HCT116 (cell line): ENCODE measurements at regions not wholly inside any gene's neighbourhood (a gene's known extent, or its start where the extent isn't known, plus 50 kb on each side); places are given as distances from the start of the nearest gene placed in this dataset.

Source experiments
- ATAC-seq: fragments of 200-7000 bp; cut with Tn5 transposase; 2 replicates; pipeline ENCODE4 v1.9.1; 2020; ENCODE audit warnings: mild to moderate bottlenecking, moderate library complexity
- BruUV-seq: library from RNA; stranded (reverse); fragments of 400-500 nt; replicated peaks from 2 replicates; lab custom pipeline; 2021; lab: Mats Ljungman, UMichigan
- CTCF ChIA-PET: fragments of 300-600 bp; sonication (Branson Sonifier 250); formaldehyde crosslinking; loops from one replicate; lab custom pipeline; 2021; ENCODE audit warnings: antibody characterized with exemption; lab: Charles Lee
- POLR2A ChIA-PET: fragments of 300-600, 350-600 bp; sonication (Branson Sonifier 250); formaldehyde crosslinking; loops from one replicate; lab custom pipeline; 2021; ENCODE audit warnings: antibody characterized with exemption; lab: Charles Lee
- RAD21 ChIA-PET, 2 experiments: fragments of 300-600 bp; sonication (Branson Sonifier 250); formaldehyde crosslinking; loops; one replicate each; lab custom pipeline; 2023; ENCODE audit warnings: low total read pairs in 2 of 2; ENCODE audit not compliant: uncharacterized antibody in 2 of 2, unreplicated experiment in 2 of 2, low non-redundant PET in 1 of 2; lab: Charles Lee
- DNase-seq: peaks from one replicate; pipeline ENCODE4 v3.0.0-alpha.2; 2010; ENCODE audit warnings: low read depth, low spot score
- H2AFZ ChIP-seq: fragments of 200-600 bp; shearing (Covaris generic), sonication (generic); 2 replicates; pipeline ENCODE4 v1.6.1; 2017; ENCODE audit warnings: low read depth, mixed run types, mixed read lengths, antibody characterized with exemption, low read length; ENCODE audit not compliant: poor library complexity, severe bottlenecking
- H3K27ac ChIP-seq: 2 replicates; pipeline ENCODE4 v1.5.1; 2012; ENCODE audit warnings: low read depth, low read length
- H3K27me3 ChIP-seq: fragments of 200-600 bp; sonication (generic); 2 replicates; pipeline ENCODE4 v1.6.1; 2016; ENCODE audit warnings: mixed run types, low read length, mixed read lengths; ENCODE audit not compliant: insufficient read depth
- H3K36me3 ChIP-seq, 2 experiments: fragments of 200-500 bp in 1 of 2; fragments of 200-600 bp in 1 of 2; sonication (Bioruptor generic) in 1 of 2; sonication (generic) in 1 of 2; 2 replicates each; pipeline versions ENCODE4 v1.5.1 to v1.6.1; 2014 to 2016; ENCODE audit warnings: low read length in 2 of 2, inconsistent platforms in 1 of 2, mixed read lengths in 1 of 2, mixed run types in 1 of 2; ENCODE audit not compliant: insufficient read depth in 2 of 2, control insufficient read depth in 1 of 2
- H3K4me1 ChIP-seq, 2 experiments: fragments of 200-600 bp in 1 of 2; sonication (generic) in 1 of 2; 2 replicates each; pipeline versions ENCODE4 v1.5.1 to v1.6.1; 2012 to 2017; ENCODE audit warnings: low read length in 2 of 2, inconsistent platforms in 1 of 2, mild to moderate bottlenecking in 1 of 2, mixed read lengths in 1 of 2, mixed run types in 1 of 2, moderate library complexity in 1 of 2; ENCODE audit not compliant: insufficient read depth in 2 of 2, control insufficient read depth in 1 of 2
- H3K4me2 ChIP-seq: fragments of 200-600 bp; sonication (generic); 2 replicates; pipeline ENCODE4 v1.6.1; 2017; ENCODE audit warnings: mixed run types, low read length, mixed read lengths
- H3K4me3 ChIP-seq, 2 experiments: fragments of 200-600 bp in 1 of 2; sonication (generic) in 1 of 2; replicated peaks in 1 of 2; 2 replicates each; pipeline ENCODE4 v1.5.1; 2011 to 2016; ENCODE audit warnings: low read length in 2 of 2, control low read depth in 1 of 2, low read depth in 1 of 2, mild to moderate bottlenecking in 1 of 2, mixed read lengths in 1 of 2, mixed run types in 1 of 2
- H3K79me2 ChIP-seq: fragments of 200-600 bp; sonication (generic); 2 replicates; pipeline ENCODE4 v1.6.1; 2017; ENCODE audit warnings: mild to moderate bottlenecking, mixed run types, low read length, moderate library complexity, mixed read lengths; ENCODE audit not compliant: insufficient read depth
- H3K9ac ChIP-seq: fragments of 200-600 bp; sonication (generic); 2 replicates; pipeline ENCODE4 v1.6.1; 2016; ENCODE audit warnings: low read length, mixed read lengths
- H3K9me2 ChIP-seq: fragments of 200-600 bp; sonication (generic), shearing (Covaris generic); 2 replicates; pipeline ENCODE4 v1.6.1; 2017; ENCODE audit warnings: mixed run types, mild to moderate bottlenecking, moderate library complexity; ENCODE audit not compliant: insufficient read depth
- H3K9me3 ChIP-seq, 2 experiments: fragments of 200-500 bp in 1 of 2; fragments of 200-600 bp in 1 of 2; sonication (Bioruptor generic) in 1 of 2; sonication (generic) in 1 of 2; 2 replicates each; pipeline ENCODE4 v1.6.1; 2014 to 2017; ENCODE audit warnings: low read length in 2 of 2, mixed read lengths in 2 of 2, inconsistent platforms in 1 of 2, low read depth in 1 of 2, mild to moderate bottlenecking in 1 of 2, mixed run types in 1 of 2, moderate library complexity in 1 of 2; ENCODE audit not compliant: control insufficient read depth in 1 of 2, insufficient read depth in 1 of 2
- H4K20me1 ChIP-seq: fragments of 200-600 bp; sonication (generic), shearing (Covaris generic); 2 replicates; pipeline ENCODE4 v1.6.1; 2017; ENCODE audit warnings: mixed run types, mild to moderate bottlenecking, moderate library complexity; ENCODE audit not compliant: insufficient read depth
- CEBPB ChIP-seq: IDR thresholded peaks from 2 replicates; pipeline ENCODE4 v1.6.1; 2012; ENCODE audit warnings: low read depth
- EGR1 ChIP-seq: IDR thresholded peaks from 2 replicates; pipeline ENCODE4 v1.6.1; 2012; ENCODE audit warnings: low read depth
- ELF1 ChIP-seq: IDR thresholded peaks from 2 replicates; pipeline ENCODE4 v1.6.1; 2012; ENCODE audit warnings: low read depth, borderline replicate concordance
- EZH2phosphoT487 ChIP-seq: fragments of 200-600 bp; IDR thresholded peaks from 2 replicates; pipeline ENCODE4 v1.6.1; 2018; ENCODE audit warnings: antibody characterized with exemption, borderline replicate concordance
- JUND ChIP-seq: IDR thresholded peaks from 2 replicates; pipeline ENCODE4 v1.6.1; 2012
- POLR2A ChIP-seq: IDR thresholded peaks from 2 replicates; pipeline ENCODE4 v1.7.0; 2011; ENCODE audit warnings: borderline replicate concordance; ENCODE audit not compliant: insufficient read depth, insufficient read length; ENCODE audit errors: extremely low read depth
- POLR2AphosphoS5 ChIP-seq: IDR thresholded peaks from 2 replicates; pipeline ENCODE4 v1.6.1; 2011; ENCODE audit warnings: mild to moderate bottlenecking, low read depth, low read length, moderate library complexity
- RAD21 ChIP-seq: IDR thresholded peaks from 2 replicates; pipeline ENCODE4 v1.6.1; 2012; ENCODE audit warnings: low read depth, mild to moderate bottlenecking
- SIN3A ChIP-seq: IDR thresholded peaks from 2 replicates; pipeline ENCODE4 v1.6.1; 2012; ENCODE audit warnings: low read depth
- SP1 ChIP-seq: IDR thresholded peaks from 2 replicates; pipeline ENCODE4 v1.6.1; 2012; ENCODE audit warnings: low read depth
- SRF ChIP-seq: IDR thresholded peaks from 2 replicates; pipeline ENCODE4 v1.6.1; 2012; ENCODE audit warnings: low read depth
- ZNF274 ChIP-seq: fragments of 200-500 bp; sonication (Bioruptor generic); IDR thresholded peaks from 2 replicates; pipeline ENCODE4 v1.6.1; 2014; ENCODE audit warnings: mild to moderate bottlenecking, low read depth, low read length, inconsistent platforms
- intact Hi-C: fragments of 100-400 bp; cut with micrococcal nuclease; formaldehyde crosslinking; loops from 2 replicates; pipeline ENCODE4 v1.10.0; 2022
- TF ChIP-seq, protein P1 (sequence below), 3 experiments: fragments of 200-600 bp in 1 of 3; sonication (generic) in 1 of 3; IDR thresholded peaks in 2 of 3; conservative IDR thresholded peaks in 1 of 3; 2 replicates each; pipeline ENCODE4 v1.5.1; 2012 to 2017; ENCODE audit warnings: low read depth in 2 of 3, low read length in 2 of 3, antibody characterized with exemption in 1 of 3, borderline replicate concordance in 1 of 3, control low read depth in 1 of 3, mild to moderate bottlenecking in 1 of 3, mixed read lengths in 1 of 3, mixed run types in 1 of 3, moderate library complexity in 1 of 3; ENCODE audit not compliant: insufficient read depth in 1 of 3

DNA sequence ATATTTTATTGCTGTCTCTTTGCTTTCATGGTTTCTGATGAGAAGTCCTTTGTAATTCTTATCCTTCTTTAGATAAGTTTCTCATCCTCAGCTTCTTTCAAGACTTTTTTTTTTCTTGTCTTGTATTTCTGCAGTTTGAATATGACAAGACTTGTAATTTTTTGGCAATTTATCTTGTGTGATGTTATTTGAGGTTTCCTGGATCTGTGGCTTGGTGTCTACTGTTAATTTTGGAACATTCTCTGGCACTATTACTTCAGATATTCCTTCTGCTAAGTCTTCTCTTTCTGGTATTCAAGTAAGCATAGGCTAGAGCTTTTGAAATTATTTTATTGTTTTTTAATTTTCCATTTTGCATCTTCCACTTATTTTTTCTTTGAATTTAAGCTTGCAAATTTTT lies 1083.2 kb downstream of the CNTNAP5 start:
- no peak for ATAC-seq
- Histone ChIP-seq H3K27me3 (no peaks in the 10 kb centered on the region), H2AFZ (no peak overlapping the region), H3K36me3 (no peaks in the 10 kb centered on the region), H3K79me2 (no peaks in the 10 kb centered on the region), H3K9me3 (peaks cover 8 to 14% of the 10 kb centered on the region in 2 experiments; a peak in 3 of 4 replicates), H3K9ac (no peak overlapping the region), H4K20me1 (no peaks in the 10 kb centered on the region; the same call in 1 of the 2 replicates), H3K4me2 (no peak overlapping the region), H3K9me2 (no peaks in the 10 kb centered on the region), H3K27ac (no peak overlapping the region), H3K4me1 (no peaks in the 10 kb centered on the region), H3K4me3 (no peak overlapping the region)
- TF ChIP-seq ELF1 (no peak), RAD21 (no peak), CEBPB (no peak), POLR2A (no peak), EZH2phosphoT487 (no peak), POLR2AphosphoS5 (no peak), JUND (no peak), SP1 (no peak), ZNF274 (no peak), EGR1 (no peak), SIN3A (no peak), SRF (no peak)
- TF ChIP-seq, protein P1, sequence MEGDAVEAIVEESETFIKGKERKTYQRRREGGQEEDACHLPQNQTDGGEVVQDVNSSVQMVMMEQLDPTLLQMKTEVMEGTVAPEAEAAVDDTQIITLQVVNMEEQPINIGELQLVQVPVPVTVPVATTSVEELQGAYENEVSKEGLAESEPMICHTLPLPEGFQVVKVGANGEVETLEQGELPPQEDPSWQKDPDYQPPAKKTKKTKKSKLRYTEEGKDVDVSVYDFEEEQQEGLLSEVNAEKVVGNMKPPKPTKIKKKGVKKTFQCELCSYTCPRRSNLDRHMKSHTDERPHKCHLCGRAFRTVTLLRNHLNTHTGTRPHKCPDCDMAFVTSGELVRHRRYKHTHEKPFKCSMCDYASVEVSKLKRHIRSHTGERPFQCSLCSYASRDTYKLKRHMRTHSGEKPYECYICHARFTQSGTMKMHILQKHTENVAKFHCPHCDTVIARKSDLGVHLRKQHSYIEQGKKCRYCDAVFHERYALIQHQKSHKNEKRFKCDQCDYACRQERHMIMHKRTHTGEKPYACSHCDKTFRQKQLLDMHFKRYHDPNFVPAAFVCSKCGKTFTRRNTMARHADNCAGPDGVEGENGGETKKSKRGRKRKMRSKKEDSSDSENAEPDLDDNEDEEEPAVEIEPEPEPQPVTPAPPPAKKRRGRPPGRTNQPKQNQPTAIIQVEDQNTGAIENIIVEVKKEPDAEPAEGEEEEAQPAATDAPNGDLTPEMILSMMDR (IDR thresholded peaks at IDR 0.05 in 2 of 3, conservative IDR thresholded peaks at IDR 0.05 in 1 of 3; ENCODE audit: borderline replicate concordance in 1 of 3, insufficient read depth in 1 of 3, low read depth in 2 of 3, low read length in 2 of 3): no peak
- BruUV-seq: no TSS peak
- ChIA-PET POLR2A (no interaction called here), RAD21 (no interaction called here), CTCF (no interaction called here)
- DNase-seq: no peak
- intact Hi-C loops: no loop called here
